Activated naive CD4-positive, alpha-beta T cell treated with Interleukin-2 at 50 U/mL for 16 hours (primary cell): ENCODE measurements at regions not wholly inside any gene's neighbourhood (a gene's known extent, or its start where the extent isn't known, plus 50 kb on each side); places are given as distances from the start of the nearest gene placed in this dataset.
"Not testable (repeated sequence)": the region's sequence is repeated elsewhere in the genome, so short reads cannot be mapped to it uniquely, and the experiment has no call there.

Experiments
- DNase-seq: peaks from one replicate; pipeline ENCODE4 v3.0.0-alpha.2; 2020

DNA sequence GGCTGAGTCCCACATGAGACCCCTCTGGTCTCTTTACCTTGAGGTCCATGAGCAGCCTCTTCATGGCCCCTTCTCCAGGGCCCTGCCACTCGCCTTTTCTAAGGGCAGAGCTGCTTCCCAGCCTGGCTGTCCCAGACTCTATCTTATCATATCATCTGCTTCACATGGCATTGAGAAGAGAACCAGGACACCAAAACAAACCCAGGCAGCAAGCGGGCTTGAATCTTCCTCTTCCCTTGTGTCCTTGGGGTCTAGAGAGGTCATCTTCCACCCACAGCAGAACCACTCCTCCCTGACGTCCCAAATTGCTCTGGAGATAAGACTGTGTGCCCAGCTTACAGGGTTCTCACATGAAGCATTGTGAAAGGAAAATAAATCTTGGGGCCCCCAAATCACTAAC lies 261.3 kb upstream of the AUTS2 start:
- DNase-seq = no peak

DNA sequence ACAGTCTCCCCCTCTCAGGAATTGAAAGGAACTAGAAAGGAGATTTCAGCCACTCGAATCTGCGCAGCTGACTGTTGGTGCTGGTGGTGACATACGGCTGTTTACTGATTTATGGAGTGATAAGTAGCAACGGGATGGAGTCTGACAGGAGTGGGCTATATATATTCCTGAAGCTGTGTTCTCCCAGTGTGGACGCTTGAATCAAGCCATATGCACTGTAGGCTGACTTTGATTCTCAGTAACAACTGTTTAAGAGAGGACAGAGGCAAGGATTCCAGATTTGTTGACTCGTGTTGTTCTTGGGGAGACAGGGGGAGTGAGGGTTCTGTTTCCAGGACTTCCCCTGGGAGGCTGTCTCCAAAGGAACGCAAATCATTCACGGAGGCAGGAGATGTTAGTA lies 260.1 kb upstream of the AUTS2 start:
- no peak for DNase-seq

DNA sequence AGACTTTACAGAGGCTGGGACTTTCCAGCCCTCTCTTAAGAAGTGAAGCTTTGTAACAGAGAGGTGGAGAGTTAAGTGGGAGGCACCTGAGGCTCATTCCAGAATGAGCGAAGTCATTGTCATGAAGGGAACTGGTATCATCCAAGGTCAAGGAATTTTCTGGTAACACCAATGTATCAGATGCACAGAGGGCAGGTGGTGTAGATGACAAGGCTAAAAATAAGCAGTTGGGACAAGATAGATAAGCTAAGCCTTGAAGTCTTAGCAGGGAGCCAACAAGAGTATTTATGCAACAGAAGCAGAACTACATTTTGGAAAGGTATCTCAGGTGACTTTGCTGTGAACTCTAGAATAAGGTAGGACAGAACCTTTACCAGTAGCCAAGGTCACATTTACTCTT lies 257.0 kb upstream of the AUTS2 start:
- no peak for DNase-seq

DNA sequence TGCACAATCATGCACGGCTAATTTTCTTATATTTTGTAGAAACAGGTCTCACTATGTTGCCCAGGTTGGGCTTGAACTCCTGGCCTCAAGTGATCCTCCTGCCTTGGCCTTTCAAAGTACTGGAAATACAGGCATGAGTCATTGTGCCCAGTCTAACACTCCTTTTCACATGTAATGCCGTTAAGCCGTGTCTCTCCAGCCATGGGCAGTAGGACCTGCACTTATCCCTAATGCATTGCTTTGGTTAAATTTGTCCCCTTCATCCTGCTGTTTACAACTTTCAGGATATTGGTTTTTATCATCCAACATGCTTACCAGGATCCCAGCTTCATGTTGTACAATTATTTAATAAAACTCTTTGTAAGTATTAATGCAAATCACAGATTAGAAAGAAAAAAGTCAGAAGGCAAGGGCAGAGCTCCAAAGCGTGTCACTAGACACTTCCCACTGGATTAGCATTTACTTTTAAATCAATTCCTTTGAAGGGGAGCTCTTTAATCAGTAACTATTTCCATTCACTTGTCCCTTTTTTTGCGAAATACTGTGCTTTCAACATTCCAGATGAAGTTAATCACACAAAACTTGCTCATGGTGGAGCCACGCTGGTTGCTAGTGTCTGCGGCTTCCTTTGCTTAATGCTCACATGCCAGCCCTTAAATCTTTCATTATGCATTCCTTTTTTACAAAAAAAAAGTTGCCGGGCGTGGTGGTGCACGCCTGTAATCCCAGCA lies 256.0 kb upstream of the AUTS2 start:
- DNase-seq = no peak

DNA sequence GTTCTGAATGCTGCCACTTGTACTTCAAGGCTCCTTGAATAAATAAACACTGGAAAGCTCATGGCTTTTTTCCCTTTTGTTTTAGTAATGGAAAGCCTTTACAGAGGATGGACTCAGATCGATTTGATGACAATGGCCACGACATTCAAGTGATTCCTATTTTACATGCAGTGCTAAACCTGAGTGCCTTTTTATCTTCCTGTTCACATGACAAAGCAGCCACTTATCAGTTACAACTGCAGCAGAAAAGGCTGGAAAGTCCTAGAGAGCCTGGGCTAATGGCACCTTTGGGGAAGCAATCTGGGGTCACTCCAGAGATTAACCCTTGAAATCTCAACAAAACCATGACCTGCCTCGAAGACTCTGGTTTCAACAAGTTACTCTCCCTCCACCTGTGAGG lies 249.0 kb upstream of the AUTS2 start:
- DNase-seq = no peak

DNA sequence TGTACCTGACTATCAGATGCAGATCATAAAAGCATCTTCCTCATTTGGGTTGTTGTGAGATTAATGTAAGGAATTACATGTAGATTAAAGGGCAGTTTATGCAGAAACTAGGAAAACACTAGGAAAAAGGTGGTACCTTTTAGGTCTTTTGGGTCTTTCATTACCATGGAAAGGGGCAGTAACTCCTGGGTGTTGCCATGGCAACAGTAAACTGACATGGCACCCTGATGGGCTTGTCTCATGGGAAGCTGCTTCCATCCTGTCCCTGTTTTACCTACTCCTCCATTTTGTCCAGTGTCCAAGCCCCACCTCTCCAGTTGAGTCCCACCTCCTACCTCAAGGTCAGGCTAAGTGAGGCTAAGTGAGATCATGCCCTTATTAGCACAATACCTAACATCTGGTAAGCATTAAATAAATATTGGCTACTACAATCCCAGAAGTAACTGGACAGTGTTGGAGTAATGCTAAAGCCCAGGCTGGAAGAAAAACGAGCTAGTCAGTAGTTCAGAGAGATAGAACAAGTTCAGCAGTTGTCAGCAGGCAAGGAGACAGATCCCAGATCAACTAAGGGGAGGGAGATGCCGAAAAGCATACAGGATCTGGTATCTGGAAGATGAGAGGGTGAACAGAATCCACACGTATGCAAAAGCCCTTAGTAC lies 240.0 kb upstream of the AUTS2 start:
- DNase-seq = no peak

DNA sequence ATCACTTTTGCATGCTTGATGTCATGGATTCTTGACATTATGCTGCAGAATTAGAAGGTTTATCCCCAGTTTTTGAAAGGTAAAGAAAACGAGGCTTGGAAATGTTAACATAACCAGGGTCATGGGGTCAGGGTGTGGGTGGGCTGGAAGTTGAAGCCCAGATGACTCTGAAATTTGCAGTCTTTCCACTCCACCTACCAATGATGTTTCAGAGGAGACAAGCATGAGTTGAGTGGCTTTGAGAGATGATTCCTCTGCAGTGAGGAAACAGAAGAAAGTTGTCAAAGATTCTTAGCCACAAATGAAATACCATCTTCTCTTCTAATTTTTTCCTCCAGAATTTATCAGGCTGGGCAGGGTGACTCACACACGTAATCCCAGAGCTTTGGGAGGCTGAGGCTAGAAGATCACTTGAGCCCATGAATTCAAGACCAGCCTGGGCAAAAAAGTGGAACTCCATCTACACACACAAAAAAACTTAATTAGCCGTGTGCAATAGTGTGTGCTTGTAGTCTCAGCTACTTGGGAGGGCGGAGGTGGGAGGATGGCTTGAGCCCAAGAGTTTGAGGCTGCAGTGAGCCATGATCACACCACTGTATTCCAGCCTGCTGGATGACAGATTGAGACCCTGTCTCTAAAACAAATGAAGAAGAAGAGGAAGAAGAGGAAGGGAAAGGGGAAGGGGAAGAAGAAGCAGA lies 239.1 kb upstream of the AUTS2 start:
- DNase-seq = no peak

DNA sequence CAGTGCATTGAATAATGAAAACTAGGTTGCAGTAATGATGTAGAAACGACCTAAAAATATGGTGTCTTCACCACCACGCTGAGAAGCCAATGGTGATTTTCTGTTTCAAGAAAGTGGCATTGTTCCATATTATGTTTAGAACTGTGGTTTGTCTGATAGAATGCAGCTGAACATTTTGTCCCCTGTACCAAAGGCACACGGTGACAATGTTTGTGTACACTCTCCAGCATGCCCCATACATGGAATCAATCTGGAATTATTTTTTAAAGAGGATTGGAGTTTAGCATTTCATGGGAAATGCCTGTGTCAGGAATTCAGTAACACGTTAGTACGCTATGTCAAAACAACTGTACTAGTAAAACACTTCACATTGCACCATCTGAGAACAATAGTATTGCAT lies 237.4 kb upstream of the AUTS2 start:
- DNase-seq = no peak

DNA sequence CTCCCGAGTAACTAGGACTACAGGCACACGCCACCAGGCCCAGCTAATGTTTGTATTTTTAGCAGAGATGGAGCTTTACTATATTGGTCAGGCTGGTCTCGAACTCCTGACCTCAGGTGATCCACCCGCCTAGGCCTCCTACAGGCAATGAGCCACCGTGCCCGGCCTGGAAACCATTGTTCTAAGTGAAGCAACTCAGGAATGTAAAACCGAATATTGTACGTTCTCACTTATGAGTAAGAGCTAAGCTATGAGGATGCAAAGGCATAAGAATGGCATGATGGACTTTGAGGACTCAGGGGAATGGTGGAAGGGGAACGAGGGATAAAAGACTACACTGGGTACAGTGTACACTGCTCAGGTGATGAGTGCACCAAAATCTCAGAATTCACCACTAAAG lies 235.1 kb upstream of the AUTS2 start:
- no peak for DNase-seq

DNA sequence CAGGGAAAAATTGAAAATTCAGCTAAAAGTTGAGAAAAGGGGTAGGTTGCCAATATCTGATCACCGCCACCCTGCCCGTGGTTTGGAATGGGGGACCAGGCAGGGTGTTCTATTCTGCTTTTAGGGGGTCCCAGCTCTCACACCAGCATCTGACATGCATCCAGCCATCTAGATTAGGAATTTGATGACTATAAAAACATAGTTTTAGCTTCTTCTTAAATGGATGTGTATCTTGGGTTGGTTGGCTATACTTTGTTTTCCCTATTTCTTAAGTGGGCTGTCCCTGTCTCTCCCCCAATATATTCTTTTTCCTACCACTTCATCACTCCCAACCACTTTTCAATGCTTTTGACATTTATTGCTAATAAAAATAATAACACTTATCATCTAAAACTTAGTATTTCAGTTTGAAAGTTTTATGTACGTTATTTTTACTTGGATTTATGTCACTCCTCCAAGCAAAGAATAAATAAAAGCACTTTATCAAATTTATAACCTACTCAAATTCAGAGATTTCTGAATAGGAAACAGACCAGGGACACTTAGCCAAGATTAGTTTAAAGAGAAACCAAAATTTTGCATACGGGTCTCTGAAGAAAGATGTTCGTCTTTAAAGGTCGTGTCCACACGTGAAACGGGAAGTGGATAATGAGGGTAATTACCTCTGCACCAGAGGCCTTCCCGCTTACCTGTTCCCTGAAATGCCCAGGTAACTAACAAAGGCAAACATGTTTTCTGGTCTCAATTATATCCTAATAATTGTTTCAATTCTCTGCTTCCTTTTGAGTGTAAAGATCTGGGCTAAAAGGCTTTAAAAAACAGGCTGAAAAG lies 233.2 kb upstream of the AUTS2 start:
- no peak for DNase-seq

DNA sequence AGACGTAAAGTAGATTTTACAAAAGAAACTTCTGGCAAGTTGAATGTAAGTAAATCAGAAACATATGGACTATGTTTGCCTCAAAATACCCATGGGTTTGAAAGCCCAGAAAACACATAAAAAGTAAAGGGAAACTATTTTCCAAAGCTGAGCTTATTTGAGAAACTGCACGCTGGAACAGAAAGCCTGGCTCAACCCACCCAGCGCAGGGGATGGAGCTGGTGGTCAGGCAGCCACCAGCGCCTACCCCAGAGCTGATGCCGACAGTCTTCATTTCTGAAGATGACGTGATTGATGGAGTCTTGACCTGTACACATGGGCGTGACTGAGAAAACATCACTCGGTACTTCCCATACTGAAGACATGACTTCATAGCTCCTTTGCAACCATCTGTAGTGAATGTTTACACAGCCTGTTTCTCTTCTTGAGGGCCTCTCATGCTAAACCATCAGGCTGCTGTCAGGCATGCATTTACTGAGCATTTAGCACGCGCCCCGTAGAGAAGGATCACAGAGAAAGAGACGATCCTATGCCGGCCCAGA lies 232.6 kb upstream of the AUTS2 start:
- DNase-seq = no peak

DNA sequence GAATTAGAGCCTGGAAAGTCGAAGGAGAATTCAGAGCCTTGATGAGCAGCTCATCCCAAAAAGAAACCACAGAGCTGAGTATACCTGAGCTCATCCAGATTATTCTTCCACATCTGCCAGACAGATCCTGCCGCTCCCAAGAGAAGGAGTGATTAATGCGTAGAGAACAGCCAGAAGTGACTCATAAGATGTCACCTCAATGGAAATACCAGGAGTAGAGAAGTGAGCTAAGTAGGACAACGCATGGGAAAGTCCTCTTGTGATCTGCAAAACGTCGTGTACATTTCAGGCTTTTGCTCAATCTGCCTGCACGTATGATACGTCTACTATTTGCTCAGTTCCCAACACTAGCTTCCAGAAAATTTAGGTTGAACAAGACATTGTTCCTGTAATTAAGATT lies 230.5 kb upstream of the AUTS2 start:
- DNase-seq = no peak

DNA sequence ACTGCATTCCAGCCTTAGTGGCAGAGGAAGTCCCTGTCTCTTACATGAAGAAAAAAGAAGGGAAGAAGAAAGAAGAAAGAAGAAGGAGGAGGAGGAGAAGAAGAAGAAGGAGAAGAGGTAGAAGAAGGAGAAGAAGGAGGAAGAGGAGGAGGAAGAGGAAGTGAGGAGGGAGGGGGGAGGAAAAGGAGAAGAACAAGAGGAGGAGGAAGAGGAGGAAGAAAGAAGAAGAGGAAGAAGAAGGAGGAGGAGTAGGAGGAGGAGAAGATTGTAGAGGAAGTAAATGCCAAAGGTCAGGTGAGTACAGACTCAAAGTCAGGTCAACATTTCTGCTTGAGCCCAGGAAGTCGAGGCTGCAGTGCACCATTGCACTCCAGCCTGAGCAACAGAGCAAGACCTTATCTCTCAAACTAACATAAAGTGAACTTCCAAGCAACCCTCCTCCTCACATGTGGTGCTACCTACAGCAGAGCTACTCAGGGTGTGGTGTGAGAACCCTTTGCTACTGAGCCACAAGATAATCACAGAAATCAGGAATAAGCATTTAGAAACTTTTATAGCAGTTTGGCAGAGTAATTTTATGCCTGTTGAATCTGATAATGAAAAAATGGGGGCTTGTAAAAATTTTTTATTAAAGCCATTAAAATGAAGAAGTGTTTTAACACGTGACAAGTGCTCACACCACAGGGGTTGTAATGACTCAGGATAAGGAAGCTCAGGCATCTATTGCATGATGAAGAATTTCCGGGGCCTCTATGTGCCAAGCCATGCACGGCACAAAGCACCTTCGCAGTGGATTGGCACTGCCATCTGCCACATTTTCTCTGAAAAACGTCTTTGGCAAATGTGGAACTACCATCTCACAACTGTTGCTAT lies 224.9 kb upstream of the AUTS2 start:
- DNase-seq = no peak

DNA sequence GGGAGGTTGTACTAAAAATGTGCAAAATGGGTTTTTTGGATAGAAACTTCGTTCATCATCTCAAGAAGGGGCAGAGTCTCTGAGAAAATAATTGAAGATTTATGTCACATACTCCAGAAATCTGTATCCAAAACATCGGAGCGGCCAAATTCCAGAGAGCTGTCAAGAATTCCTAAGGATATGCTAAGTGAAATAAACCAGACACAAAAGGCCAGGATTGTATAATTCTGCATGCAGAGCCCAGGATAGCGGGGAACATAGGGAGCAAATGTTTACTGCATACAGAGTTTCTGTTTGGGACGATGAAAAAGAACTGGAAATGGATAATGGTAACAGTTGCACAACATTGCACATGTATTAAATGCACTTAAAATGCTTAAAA lies 224.2 kb upstream of the AUTS2 start:
- DNase-seq = no peak

DNA sequence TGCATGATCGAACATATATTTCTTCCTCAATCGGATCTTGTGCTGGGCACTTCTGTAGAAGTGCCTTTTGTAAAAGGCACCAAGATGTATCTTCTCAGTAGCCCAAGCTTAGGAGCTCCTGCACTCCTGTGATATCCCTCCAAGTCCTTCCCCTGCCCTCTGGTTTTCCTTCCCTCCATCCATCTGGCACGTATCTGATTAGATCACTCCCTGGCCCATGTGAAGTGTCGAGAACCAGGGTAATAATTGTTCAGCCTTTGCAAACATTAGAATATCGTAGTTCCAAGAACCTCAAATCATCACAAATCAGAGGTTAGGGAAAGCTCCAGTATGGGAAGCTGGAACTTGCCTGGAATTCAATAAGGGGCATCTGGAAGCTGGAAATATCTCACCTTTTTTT lies 221.1 kb upstream of the AUTS2 start:
- DNase-seq = no peak

DNA sequence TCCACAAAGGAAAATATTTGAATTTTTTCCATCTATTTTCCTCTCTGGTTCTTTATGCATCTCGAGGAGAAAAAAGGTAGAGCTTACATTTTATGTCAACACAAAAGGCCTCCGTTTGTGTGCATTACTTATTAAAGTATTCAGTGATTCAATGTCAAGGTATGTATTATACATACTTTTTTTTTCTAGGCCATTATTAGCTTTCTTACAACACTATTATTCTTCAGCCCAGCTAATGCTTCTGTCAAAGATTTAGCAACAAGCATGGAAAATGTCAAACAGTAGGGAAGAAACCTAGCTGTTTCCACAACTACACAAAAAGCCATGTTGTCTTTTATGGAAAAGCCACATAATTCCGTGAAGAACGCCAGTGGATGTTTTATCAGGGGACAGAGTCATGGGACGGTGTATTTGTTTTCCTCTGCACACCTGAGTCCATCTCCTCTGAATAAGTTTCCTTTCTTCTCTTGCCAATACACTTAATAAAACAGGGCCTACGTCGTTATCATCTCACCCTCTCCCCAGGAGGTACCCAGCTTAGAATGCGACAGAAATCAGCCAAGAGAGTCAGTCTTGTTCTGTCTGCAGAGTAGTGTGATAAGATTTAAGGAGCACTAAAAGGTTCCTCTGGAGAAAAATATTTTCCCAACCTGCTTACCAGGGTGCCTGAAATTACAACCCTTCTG lies 209.7 kb upstream of the AUTS2 start:
- no peak for DNase-seq

DNA sequence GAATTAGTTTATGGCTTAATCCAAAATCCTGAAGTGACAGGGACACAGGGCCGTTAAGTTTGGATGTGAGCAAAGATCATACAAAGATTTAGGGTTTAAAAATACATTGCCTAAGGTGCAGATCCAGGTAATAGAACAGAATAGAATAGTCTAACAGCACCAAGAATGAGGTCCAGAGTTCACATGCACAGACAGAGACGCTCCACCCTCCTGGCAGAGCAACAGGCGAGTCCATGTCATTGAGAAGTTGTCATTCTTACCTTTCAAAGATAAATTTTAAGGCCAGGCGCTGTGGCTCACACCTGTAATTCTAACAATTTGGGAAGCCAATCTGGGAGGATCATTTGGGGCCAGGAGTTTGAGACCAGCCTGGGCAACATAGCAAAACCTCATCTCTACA lies 209.1 kb upstream of the AUTS2 start:
- DNase-seq = no peak

DNA sequence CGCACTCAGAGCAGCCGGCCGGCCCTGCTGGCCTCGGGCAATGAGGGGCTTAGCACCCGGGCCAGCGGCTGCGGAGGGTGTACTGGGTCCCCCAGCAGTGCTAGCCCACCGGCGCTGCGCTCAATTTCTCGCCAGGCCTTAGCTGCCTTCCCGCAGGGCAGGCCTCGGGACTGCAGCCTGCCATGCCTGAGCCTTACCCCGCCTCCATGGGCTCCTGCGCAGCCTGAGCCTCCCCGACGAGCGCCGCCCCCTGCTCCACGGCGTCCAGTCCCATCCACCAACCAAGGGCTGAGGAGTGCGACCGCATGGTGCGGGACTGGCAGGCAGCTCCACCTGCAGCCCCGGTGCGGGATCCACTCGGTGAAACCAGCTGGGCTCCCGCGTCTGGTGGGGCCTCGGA lies 204.4 kb upstream of the AUTS2 start:
- DNase-seq = not testable (repeated sequence)

DNA sequence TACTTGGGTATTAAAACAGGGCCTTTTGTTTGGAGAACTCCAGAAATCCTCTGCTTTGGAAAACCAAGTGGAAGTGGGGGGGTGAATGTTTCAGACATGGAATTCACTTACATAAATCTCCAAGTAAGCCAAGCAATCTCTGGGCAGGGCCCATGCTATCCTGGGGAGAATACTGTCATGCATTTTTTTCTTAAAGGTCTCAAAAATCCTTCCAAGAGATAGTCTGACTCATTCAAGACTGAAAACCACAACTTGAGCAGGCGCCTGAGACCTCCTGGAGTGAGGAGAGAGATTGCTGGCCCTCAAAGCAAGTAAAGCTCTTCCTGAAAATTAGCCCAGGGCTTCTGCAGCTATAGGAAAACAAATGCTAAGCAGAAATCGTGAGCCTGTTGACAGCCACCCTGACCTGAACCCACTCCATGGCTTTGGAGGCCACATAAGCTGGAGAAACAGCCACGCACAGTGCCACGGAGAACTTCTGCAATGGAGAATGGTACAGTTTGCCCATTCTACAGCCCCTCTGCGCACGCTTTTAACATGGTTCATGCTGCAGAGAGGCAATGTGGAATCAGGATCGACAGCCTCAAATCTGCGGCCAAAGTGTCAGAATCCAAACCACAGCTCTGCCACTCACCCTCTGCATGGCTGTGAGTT lies 203.1 kb upstream of the AUTS2 start:
- DNase-seq = no peak

DNA sequence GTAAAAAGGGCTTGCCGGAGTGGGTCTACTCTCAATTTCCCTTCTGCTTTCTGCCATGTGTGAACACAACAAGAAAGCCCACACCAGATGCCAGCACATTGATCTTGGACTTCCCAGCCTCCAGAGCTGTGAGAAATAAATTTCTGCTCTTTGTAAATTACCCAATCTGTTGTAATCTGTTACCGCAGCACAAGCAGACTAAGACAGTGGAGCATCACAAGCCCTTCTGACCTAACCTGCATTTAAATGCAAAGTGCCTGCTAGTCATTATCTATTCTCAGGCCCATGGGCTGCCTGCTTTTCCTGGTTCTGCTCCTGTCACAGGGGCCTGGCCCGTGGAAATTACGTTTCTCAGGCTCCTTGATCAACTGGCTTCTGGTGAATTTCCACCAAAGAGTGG lies 199.3 kb upstream of the AUTS2 start:
- no peak for DNase-seq

DNA sequence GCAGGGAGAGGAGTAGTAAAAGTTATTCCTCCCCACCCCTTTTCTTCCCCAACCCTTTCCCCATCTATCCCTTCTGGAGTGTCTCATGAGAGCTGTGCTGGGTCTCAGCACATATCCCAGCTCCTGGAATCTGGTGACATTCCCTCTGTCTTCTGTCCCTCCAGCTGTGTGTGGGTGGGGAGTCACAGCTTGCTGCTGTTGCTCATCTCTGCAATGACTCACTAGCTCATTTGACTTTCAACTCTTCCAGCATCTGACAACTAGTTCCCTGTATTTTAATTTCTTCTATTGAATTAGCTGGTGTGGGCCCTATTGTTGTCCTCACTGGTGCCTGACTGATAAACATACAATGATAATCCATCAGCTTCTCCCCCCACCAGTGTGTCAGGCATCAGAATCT lies 198.9 kb upstream of the AUTS2 start:
- DNase-seq = no peak
